GM21447 (cell line): ENCODE measurements at regions not wholly inside any gene's neighbourhood (a gene's known extent, or its start where the extent isn't known, plus 50 kb on each side); places are given as distances from the start of the nearest gene placed in this dataset.
"Not testable (repeated sequence)": the region's sequence is repeated elsewhere in the genome, so short reads cannot be mapped to it uniquely, and the experiment has no call there.

Experiments
- ATAC-seq: cut with Tn5 transposase; IDR thresholded peaks from one replicate; pipeline ENCODE4 v1.9.1; 2021; ENCODE audit not compliant: unreplicated experiment

DNA sequence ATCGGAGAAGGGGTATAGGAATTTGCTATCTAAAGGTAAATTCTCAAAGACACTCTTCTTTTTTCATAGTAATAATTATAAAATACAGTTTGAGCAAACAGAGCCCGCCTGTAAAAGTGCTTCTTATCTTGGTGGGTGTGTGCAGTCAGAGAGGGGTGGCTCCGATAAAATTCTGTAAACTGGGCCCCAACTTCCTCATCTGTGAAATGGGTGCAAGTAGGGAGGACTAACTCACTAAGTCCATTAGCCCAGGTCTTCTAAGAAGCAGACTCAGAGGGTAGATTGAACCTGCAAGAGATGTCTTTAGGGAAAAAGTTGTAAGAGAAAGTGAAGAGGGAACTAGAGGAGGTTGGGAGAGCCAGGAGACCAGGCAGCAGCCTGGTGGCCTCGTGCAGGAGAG, 245.8 kb upstream of the RREB1 start:
- ATAC-seq, result no peak

DNA sequence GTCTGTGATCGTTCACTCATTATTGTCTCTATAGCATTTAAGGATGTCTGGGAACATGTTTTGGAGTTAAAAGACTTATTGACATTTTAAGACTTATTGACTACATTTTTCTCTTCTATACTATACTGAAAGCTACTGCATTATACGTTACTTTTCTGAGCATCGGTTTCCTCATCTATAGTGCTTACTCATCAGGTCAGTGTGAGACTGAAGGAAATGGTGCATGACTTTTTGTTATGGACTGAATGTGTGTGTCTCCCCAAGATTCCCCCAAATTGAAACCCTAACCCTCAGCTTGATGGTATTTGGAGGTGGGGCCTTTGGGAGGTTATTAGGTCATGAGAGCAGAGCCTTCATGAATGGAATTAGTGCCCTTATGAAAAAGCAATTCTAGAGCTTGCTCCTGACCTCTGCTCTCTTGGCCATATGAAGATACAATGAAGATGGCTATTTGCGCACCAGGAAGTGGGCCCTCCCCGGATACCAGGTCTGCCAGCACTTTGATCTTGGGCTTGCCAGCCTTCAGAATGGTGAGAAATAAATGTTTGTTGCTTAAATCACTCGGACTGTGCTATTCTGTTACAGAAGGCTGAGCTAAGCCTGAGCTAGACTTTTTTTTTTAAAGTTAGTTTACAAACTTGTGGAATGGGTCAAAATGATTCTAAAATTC, 243.7 kb upstream of the RREB1 start:
- ATAC-seq, result no peak

DNA sequence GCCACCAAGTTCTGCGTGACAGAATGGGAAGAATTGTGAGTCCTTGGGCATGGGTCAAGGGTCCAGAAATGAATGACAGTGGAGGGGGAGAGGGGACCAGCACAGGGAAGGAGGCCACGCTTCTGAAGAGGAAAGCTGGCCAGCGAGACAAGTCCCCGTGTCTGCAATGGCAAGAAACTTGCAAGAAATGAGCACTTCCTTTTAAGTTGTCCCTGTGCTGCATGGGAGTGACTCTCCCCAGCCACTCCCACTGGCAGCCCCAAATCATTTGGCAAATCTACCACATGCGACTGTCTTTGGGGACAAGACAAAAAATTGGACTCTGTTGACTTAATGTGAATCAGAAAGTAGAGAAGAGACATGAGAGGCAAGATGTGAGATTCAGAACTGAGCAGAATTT, 242.2 kb upstream of the RREB1 start:
- no peak for ATAC-seq

DNA sequence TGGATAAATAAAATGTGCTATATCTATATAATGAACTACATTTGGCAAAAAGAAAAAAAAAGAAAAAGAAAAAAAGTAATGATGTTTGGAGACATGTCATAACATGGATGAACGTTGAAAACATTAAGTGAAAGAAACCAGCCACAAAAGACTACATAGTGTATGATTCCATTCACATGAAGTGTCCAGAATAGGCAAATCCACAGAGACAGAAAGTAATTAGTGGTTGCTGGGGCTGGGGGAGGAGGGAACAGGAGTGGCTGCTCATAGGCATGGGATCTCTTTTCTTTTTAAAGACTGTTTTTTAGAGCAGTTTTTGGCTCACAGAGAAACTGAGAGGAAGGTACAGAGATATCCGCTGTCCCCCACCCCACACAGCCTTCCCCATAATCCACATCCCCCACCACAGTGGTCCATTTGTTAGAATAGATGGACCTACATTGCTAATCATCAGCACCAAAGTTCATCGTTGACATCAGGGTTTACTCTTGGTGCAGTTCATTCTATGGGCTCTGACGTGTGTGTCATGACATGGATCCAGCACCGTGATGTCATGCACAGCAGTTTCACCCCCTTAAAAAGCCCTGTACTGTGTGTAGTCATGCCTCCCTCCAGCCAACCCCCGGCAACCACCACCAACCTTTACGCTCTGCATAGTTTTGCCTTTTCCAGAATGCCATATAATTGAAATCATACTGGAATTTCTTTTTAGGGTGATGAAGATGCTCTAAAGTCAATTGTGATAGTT, 240.9 kb upstream of the RREB1 start:
- ATAC-seq, result no peak

DNA sequence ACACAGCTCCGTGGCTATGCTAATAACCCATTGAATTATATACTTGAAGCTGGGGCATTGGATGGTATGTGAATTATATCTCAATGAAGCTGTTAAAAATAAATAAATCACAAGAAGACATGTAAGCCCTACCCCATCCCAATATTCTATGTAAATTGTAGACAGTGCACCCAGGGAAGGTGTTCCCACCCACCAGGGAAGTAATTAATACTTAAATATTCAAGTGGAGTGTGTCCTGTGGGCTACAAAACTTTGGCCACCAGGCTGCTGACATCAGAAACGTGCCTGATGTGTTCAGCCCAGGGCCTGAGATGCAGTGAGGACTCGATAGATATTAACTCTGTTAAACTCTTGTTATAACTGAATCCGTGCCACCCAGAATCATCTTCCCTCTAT, 240.4 kb upstream of the RREB1 start:
- no peak for ATAC-seq

DNA sequence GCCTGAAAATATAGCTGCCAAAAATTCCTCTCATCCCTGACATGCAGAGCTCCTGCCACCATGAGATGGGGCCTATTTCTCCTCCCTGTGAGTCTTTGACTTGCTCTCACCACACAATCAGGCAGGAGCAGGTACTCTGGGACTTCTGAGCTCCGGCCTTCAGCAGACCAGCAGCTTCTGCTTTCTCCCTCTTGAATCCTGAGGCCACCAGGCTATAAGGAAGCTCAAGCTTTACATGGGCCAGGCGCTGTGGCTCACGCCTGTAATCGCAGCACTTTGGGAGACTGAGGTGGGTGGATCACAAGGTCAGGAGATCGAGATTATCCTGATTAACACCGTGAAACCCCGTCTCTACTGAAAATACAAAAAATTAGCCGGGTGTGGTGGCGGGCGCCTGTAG, 238.7 kb upstream of the RREB1 start:
- no peak for ATAC-seq

DNA sequence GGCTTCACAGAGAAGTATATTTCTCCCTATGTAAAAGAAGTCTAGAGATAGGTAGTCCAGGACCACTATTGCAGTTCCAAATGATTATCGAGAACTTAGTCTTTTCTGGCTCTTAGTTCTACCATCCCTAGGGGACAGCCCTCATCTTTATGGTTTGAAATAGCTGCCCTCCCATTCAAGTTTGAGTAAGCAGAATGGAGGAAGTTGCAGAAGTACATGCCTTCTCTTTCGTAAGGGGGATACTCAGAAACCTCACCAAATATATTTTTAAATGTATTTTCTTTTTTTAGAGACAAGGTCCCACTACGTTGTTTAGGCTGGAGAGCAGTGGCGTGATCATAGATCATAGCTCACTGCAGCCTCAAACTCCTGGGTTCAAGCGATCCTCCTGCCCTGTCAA, 236.8 kb upstream of the RREB1 start:
- no peak for ATAC-seq

DNA sequence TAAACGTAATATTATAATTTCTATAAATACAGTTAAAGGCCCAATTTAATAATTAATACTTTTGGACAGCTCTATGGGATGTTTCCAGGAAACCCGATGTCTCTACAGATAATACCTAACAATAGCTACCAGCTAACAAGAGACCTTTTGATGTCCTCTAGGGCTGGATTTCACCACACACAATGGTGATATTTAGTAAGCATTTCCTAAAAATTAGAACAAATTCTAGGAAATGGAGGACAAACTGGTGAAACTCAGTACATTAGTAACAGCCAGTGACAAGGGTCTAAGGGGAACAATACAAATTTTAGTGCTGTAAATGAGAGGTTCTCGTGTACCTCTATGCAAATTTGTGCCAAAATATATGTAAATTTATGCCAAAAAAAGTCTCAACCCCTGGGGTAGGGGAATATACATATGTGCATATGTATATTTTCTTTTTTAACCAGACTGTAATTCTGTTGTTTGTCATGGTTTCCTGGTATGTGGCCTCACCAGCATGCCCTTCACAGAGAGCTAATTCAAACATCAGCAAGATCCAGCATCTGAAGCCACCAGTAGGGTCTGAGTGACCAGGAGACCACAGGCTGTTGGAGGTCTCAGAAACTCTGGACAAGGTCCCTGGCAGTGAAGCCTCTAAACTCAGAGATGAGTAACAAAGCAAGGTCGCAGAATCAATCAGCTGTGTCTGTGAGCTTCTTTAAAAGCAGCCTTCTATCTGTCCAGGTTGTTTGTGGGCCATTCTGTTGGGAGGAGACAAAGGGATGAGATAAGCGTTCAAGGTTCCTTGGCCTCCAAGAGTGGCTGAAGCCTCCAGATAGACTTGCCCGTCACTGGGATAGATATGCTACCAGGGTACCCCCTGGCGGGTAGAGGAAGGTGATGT, 235.1 kb upstream of the RREB1 start:
- ATAC-seq, result no peak

DNA sequence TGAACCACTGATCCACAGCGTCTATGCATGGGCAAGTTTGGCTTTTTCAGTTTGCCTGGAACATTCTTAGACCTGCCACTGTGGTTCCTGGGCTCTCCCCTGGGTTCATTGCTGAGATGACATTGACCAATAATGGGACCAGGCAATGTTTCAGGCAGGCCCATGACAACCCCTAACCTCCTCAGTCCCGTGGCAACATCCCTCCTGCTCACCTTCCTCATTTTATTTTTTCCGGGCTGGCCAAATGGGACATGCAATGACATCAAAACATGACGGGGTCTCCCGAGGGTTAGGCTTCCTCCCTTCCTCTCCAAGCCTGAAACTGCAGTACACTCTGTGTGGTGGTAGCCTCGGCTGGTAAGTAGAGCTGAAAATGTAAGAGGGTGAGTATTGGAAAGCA, 234.0 kb upstream of the RREB1 start:
- ATAC-seq, result no peak

DNA sequence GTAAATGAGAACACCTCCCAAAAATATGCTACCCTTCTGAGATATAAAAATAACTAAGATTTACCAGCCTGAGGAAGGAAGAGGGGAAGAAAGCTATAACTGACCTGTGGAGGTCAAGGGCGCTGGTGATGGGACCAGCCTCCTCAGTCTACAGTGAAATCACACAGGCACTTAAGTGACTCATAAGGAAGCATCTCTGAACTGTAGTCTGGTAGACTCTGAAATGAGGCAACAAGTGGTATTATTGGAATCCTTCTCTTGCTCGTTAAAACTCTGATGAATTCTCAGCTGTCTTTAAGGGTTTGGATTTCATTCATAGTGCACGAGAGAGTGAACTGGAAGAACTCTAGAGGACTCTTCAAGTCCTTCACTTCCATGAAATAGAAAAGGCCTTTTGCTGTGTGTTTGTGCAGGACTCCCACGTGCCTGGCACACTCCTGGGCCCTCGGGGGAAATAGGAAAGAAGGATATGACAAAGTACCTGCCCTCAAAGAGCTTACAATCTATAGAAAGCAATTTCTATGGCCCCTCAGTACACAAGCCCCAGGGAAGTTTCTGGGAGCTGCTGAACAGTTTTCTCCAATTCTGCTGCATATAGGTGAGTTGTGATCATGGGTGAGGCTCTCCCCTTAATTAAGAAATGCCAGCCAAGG, 231.8 kb upstream of the RREB1 start:
- ATAC-seq, result no peak

DNA sequence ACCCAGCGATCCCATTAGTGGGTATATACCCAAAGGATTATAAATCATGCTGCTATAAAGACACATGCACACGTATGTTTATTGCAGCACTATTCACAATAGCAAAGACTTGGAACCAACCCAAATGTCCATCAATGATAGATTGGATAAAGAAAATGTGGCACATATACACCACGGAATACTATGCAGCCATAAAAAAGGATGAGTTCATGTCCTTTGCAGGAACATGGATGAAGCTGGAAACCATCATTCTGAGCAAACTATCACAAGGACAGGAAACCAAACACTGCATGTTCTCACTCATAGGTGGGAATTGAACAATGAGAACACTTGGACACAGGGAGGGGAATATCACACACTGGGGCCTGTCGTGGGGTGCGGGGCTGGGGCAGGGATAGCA, 230.0 kb upstream of the RREB1 start:
- not testable (repeated sequence) for ATAC-seq

DNA sequence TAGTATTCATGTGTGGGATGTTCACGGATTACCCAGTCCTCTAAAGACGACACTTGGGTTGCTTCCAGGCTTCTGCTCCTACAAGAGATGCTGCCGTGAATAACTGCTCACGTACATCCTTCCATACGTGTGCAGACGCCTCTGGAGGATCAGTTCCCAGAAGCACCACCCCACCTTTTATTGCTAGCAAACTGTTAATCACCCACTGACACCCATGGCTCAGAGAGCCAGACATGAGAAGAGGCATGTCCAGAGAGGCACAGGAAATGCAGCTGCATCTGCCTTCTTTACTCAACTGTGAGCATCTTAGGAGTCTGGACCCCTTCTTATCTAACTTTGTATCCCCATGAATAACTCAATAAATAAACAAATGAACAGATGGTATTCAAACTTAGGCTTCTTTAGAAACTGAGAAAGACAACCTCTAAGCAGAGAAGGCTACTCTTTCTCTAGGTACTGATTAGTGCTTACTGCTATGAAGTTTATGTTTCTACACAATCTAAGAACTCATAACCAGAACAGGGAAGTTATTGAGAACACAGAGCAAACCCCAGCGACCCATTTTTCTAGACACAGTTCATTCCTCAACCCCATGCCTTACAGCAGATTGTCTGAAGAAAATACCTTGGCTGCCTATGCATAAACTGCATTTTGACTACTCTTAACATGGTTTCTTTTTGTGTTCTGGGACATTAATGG, 228.7 kb upstream of the RREB1 start:
- ATAC-seq, result no peak

DNA sequence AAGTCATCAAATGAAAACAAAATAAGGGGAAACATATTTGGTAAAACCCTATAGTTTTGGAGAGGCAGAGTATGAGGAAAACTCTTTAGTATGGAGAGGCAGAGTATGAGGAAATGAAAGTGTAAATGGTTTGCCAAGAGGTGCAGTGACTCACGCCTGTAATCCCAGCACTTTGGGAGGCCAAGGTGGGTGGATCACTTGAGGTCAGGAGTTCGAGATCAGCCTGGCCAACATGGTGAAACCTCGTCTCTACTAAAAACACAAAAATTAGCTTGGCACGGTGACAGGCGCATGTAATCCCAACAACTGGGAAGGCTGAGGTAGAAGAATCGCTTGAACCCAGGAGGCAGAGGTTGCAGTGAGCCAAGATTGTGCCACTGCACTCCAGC, 228.2 kb upstream of the RREB1 start:
- ATAC-seq, result not testable (repeated sequence)

DNA sequence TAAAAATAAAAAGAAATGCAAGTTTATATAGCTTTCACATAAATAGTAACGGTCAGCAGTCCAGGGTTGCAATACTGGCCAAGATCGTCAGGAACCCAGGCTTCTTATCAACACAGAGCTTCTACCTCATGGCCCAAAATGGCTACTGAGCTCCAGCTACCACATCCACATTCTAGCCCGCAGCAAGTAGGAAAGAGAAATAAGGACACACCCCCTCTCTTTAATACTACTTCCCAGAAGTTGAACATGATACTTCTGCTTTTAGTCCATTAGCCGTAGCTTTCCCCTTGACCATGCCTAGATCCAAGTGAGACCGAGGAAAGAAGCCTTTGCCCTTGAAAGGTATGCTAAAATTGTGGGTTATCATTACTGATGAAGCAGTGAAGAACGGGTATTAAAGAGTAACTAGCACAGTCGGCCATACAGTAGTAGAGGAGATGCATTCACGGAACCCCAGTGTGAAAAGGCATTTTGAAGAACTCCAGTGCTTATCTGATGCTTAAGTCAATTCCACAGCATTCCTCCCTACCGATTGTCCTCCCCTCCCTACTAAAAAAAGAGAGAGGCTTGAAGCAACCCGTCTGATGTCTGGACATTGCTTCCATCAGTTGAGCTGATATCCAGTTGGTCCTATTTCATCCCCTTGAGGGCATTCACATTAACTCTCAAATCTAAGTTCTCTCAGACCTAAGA, 226.9 kb upstream of the RREB1 start:
- ATAC-seq, result no peak

DNA sequence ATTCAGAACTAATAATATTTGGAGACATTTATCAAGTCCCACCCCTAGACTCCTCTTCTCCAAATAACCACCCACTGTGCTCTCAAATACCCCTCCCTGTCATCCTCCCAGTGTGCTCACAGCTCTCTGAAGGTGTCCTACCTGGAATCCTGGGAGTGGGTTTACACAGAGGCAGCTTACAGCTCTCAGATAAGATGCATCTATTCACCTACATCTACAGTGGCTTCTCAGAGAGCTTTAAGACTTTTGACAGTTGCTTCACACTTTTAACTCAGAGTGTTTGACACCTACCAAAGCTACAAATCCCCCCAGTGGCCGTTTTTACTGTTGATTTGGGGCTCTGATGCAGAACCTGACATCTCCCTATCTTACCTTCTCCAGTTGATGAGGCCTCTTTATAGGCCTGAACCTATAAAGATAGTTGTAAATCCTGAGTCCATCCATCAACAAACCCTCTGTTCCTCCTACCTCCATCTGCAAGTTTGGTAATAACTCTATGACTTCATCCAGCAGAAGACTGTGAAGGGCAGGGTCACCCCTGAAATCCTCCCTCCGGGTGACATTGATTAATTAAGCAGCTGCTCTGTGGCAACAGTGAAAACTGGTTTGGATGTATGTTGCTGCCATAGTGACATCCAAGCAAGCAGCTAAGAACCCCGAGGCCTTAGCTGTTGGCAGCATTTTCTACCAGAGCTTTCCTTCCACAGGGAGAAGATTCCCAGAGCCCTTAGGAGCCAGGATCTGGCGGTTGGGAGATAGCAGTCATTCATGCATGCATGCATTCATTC, 226.1 kb upstream of the RREB1 start:
- no peak for ATAC-seq

DNA sequence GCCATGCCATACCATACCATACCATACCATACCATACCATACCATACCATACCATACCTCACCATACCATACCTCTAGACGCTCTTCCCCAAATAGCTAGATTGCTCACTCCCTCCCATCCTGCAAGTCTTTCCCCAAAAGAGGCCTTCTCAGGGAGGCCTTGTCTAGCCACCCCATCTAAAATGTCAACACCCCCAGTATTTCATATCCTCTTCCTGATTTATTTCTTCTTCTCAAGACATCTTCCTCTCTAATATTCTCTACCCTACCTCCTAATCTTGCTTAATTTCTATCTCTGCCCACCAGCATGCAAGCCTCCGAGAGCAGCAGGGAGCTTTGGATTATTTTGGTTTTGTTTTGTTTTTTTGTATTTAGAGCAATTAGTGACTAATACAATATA, 225.2 kb upstream of the RREB1 start:
- ATAC-seq, result no peak

DNA sequence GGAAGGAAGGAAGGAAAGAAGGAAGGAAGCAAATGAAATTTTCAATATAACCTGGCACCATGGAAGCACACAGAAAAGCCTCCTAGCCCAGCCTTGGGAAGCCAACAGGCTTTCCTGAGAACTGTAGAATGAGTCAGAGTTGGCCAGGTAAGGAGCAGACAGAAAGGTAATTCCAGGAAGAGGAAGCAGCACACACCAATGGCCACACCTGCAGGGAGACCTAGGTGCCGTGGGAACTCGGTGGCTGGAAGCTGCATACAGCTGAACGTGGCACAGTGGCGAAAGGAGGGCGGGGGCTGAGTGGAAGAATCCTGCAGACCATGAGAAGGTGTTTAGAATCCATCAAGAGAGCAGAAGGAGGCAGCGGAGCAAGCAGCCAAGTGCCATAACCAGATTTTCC, 224.8 kb upstream of the RREB1 start:
- no peak for ATAC-seq

DNA sequence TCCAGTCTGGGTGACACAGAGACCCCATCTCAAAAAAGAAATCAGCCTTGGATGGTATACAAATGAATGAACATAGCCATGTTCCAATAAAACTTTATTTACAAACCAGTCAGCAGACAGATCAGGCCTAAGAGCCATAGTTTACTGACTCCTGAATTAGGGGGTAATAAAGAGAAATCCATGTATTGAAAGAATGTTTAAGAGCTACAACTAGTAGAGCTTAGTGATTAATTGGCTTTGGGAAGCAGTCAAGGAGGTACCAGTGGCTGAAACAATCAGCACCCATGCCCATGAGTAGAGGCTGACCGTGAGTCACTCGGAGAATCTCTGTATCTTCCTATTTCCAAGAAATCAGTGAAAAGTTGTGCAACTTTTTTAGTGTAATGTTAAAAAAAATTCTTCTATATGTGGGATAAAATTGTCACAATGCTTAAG, 223.6 kb upstream of the RREB1 start:
- no peak for ATAC-seq

DNA sequence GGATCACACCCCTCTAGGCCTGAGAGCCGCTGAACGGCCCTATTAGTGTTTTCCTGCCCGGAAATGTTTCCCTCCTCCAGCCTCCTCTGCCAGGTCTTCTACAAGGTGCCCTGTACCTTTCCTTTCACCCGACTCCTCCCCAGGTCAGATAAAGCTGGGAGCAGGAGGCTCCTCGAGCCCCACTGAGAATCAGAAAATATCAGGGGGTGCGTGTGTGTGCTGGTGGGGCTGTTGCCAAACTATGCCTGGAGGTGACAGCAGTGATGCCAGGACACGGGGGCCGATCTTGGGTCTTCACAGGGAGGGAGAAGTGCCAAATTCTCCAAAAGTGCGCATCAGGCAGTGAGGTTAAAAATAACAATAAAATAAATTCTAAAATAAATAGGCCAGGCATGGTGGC, 222.8 kb upstream of the RREB1 start:
- no peak for ATAC-seq
